Neural cell (in vitro differentiated cells): ENCODE measurements at regions not wholly inside any gene's neighbourhood (a gene's known extent, or its start where the extent isn't known, plus 50 kb on each side); places are given as distances from the start of the nearest gene placed in this dataset.

Source experiments
- H2AFZ ChIP-seq: fragments of 200-600, 300-800 bp; sonication (generic), shearing (Covaris generic); 2 replicates; pipeline ENCODE4 v1.6.0; 2014; ENCODE audit warnings: low read depth, mild to moderate bottlenecking, antibody characterized with exemption, low read length, moderate library complexity
- H3F3A ChIP-seq: fragments of 200-600 bp; shearing (Covaris generic); 2 replicates; pipeline ENCODE4 v1.6.1; 2016; ENCODE audit warnings: mild to moderate bottlenecking, moderate library complexity, mixed read lengths, antibody characterized with exemption, low read length; ENCODE audit not compliant: insufficient read depth, poor library complexity, severe bottlenecking
- H3K27ac ChIP-seq: fragments of 200-600, 300-800 bp; sonication (generic), shearing (Covaris generic); 2 replicates; pipeline ENCODE4 v1.5.1; 2014; ENCODE audit warnings: mild to moderate bottlenecking, low read length, moderate library complexity
- H3K27me3 ChIP-seq: fragments of 300-800, 200-600 bp; sonication (generic), shearing (Covaris generic); 2 replicates; pipeline ENCODE4 v1.6.0; 2014; ENCODE audit warnings: mild to moderate bottlenecking, low read depth, low read length, moderate library complexity; ENCODE audit not compliant: insufficient read depth
- H3K36me3 ChIP-seq: fragments of 300-800, 200-600 bp; sonication (generic), shearing (Covaris generic); 2 replicates; pipeline ENCODE4 v1.5.1; 2014; ENCODE audit warnings: mild to moderate bottlenecking, antibody characterized with exemption, low read length, moderate library complexity; ENCODE audit not compliant: insufficient read depth
- H3K4me2 ChIP-seq: fragments of 300-800, 200-600 bp; sonication (generic), shearing (Covaris generic); 2 replicates; pipeline ENCODE4 v1.6.0; 2014; ENCODE audit warnings: mild to moderate bottlenecking, low read length
- H3K4me3 ChIP-seq: fragments of 300-800, 200-600 bp; sonication (generic), shearing (Covaris generic); 2 replicates; pipeline ENCODE4 v1.5.1; 2014; ENCODE audit warnings: mild to moderate bottlenecking, low read length, moderate library complexity
- H3K79me2 ChIP-seq: fragments of 200-600 bp; shearing (Covaris generic); replicated peaks from 2 replicates; pipeline ENCODE4 v1.6.0; 2014; ENCODE audit warnings: mild to moderate bottlenecking, low read length, moderate library complexity; ENCODE audit not compliant: insufficient read depth
- H3K9ac ChIP-seq: fragments of 300-800, 200-600 bp; sonication (generic), shearing (Covaris generic); 2 replicates; pipeline ENCODE4 v1.6.1; 2016; ENCODE audit warnings: mild to moderate bottlenecking, low read length, mixed read lengths
- H3K9me2 ChIP-seq: fragments of 200-600 bp; shearing (Covaris generic); 2 replicates; pipeline ENCODE4 v1.6.1; 2016; ENCODE audit warnings: mild to moderate bottlenecking, low read length, mixed read lengths; ENCODE audit not compliant: insufficient read depth
- H3K9me3 ChIP-seq: fragments of 200-600, 300-800 bp; sonication (generic), shearing (Covaris generic); 2 replicates; pipeline ENCODE4 v1.6.1; 2016; ENCODE audit warnings: mild to moderate bottlenecking, mixed run types, low read length, moderate library complexity, mixed read lengths
- H4K20me1 ChIP-seq: fragments of 200-600 bp; shearing (Covaris generic); 2 replicates; pipeline ENCODE4 v1.6.1; 2016; ENCODE audit warnings: mild to moderate bottlenecking, mixed run types; ENCODE audit not compliant: insufficient read depth
- EP300 ChIP-seq: fragments of 450-650 bp; conservative IDR thresholded peaks from 2 replicates; pipeline ENCODE4 v1.6.1; 2014; ENCODE audit warnings: antibody characterized with exemption, mild to moderate bottlenecking, moderate library complexity; ENCODE audit not compliant: poor library complexity, severe bottlenecking
- EZH2 ChIP-seq: fragments of 200-600, 300-800 bp; shearing (Covaris generic), sonication (generic); IDR thresholded peaks from 2 replicates; pipeline ENCODE4 v1.6.1; 2014; ENCODE audit warnings: antibody characterized with exemption, low read length, borderline replicate concordance, mild to moderate bottlenecking; ENCODE audit not compliant: insufficient read depth, poor library complexity, severe bottlenecking
- MXI1 ChIP-seq: fragments of 450-650 bp; conservative IDR thresholded peaks from 2 replicates; pipeline ENCODE4 v1.6.1; 2014; ENCODE audit warnings: antibody characterized with exemption, mild to moderate bottlenecking; ENCODE audit not compliant: poor library complexity, severe bottlenecking
- POLR2AphosphoS5 ChIP-seq: IDR thresholded peaks from 2 replicates; pipeline ENCODE4 v1.6.1; 2012
- RAD21 ChIP-seq: fragments of 450-650 bp; conservative IDR thresholded peaks from 2 replicates; pipeline ENCODE4 v1.6.1; 2014; ENCODE audit warnings: antibody characterized with exemption, mild to moderate bottlenecking, moderate library complexity
- SMC3 ChIP-seq: fragments of 450-650 bp; conservative IDR thresholded peaks from 2 replicates; pipeline ENCODE4 v1.6.1; 2014; ENCODE audit warnings: antibody characterized with exemption, mild to moderate bottlenecking, moderate library complexity; ENCODE audit not compliant: poor library complexity
- TAF1 ChIP-seq: IDR thresholded peaks from 2 replicates; pipeline ENCODE4 v1.6.1; 2012; ENCODE audit warnings: low read depth
- TF ChIP-seq, protein P1 (sequence below): IDR thresholded peaks from 2 replicates; pipeline ENCODE4 v1.6.1; 2012; ENCODE audit warnings: borderline replicate concordance
- TF ChIP-seq, protein P2 (sequence below): fragments of 450-650 bp; IDR thresholded peaks from 2 replicates; pipeline ENCODE4 v1.5.1; 2014; ENCODE audit warnings: antibody characterized with exemption, mild to moderate bottlenecking, moderate library complexity; ENCODE audit not compliant: poor library complexity, severe bottlenecking

DNA sequence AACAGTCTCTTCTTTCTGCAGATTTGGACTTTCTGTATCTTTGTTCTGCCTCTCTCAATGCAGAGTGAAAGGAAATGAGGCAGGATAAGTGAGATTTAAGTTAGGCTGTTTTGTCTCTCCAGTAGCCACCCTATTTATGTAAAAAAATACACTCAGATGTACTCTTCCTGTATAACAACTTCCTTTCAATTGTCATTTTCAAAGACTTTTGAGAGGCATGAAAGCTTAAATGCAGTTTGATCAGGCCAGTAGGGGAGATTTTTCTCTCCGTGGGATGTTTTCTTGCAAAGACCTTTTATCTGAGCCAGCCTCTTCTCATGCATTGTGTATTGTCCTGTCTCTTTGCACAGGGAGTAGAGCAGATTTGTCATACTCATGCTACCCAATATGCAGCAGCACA is 166.8 kb downstream of the SLITRK5 start:
- no peak overlapping the region for H3K4me3 ChIP-seq
- TF ChIP-seq EZH2 (no peak), RAD21 (no peak), POLR2AphosphoS5 (no peak), SMC3 (no peak), MXI1 (no peak), TAF1 (no peak), EP300 (no peak)
- TF ChIP-seq, protein P1, sequence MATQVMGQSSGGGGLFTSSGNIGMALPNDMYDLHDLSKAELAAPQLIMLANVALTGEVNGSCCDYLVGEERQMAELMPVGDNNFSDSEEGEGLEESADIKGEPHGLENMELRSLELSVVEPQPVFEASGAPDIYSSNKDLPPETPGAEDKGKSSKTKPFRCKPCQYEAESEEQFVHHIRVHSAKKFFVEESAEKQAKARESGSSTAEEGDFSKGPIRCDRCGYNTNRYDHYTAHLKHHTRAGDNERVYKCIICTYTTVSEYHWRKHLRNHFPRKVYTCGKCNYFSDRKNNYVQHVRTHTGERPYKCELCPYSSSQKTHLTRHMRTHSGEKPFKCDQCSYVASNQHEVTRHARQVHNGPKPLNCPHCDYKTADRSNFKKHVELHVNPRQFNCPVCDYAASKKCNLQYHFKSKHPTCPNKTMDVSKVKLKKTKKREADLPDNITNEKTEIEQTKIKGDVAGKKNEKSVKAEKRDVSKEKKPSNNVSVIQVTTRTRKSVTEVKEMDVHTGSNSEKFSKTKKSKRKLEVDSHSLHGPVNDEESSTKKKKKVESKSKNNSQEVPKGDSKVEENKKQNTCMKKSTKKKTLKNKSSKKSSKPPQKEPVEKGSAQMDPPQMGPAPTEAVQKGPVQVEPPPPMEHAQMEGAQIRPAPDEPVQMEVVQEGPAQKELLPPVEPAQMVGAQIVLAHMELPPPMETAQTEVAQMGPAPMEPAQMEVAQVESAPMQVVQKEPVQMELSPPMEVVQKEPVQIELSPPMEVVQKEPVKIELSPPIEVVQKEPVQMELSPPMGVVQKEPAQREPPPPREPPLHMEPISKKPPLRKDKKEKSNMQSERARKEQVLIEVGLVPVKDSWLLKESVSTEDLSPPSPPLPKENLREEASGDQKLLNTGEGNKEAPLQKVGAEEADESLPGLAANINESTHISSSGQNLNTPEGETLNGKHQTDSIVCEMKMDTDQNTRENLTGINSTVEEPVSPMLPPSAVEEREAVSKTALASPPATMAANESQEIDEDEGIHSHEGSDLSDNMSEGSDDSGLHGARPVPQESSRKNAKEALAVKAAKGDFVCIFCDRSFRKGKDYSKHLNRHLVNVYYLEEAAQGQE = no peak
- TF ChIP-seq, protein P2, sequence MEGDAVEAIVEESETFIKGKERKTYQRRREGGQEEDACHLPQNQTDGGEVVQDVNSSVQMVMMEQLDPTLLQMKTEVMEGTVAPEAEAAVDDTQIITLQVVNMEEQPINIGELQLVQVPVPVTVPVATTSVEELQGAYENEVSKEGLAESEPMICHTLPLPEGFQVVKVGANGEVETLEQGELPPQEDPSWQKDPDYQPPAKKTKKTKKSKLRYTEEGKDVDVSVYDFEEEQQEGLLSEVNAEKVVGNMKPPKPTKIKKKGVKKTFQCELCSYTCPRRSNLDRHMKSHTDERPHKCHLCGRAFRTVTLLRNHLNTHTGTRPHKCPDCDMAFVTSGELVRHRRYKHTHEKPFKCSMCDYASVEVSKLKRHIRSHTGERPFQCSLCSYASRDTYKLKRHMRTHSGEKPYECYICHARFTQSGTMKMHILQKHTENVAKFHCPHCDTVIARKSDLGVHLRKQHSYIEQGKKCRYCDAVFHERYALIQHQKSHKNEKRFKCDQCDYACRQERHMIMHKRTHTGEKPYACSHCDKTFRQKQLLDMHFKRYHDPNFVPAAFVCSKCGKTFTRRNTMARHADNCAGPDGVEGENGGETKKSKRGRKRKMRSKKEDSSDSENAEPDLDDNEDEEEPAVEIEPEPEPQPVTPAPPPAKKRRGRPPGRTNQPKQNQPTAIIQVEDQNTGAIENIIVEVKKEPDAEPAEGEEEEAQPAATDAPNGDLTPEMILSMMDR = no peak
- H4K20me1 ChIP-seq = no peaks in the 10 kb centered on the region
- H3K36me3 ChIP-seq = no peaks in the 10 kb centered on the region
- H3K79me2 ChIP-seq = no peaks in the 10 kb centered on the region
- no peaks in the 10 kb centered on the region for H3K9me3 ChIP-seq
- H3F3A ChIP-seq = no peaks in the 10 kb centered on the region
- H3K4me2 ChIP-seq = no peak overlapping the region
- no peaks in the 10 kb centered on the region for H3K9me2 ChIP-seq
- H3K9ac ChIP-seq = no peak overlapping the region
- no peaks in the 10 kb centered on the region for H3K27me3 ChIP-seq
- H3K27ac ChIP-seq = no peak overlapping the region
- H2AFZ ChIP-seq = no peak overlapping the region

DNA sequence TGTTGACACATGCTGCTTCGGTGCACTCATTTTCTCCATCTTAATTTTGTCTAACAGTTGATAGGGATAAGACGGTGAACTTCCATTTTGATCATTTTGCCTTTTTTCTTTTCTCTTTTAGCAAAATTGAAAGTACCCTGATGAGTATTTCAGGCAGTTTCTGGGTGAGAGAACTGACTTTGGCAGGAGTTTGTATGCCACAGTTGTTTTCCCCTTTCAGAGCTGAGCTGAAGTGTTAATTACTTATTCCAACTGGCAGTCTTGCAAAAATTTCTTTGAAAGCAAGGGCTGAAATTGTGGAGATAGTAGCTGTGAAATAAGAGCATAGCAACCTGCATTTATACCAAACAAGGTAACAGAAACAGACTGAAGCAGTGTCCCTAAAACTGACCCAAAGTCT is 180.2 kb downstream of the SLITRK5 start:
- no peak overlapping the region for H3K4me2 ChIP-seq
- TF ChIP-seq MXI1 (no peak), POLR2AphosphoS5 (no peak), SMC3 (no peak), RAD21 (no peak), TAF1 (no peak)
- TF ChIP-seq, protein P1 = no peak
- H3K27ac ChIP-seq = no peak overlapping the region
- no peaks in the 10 kb centered on the region for H3K36me3 ChIP-seq
- H3K4me3 ChIP-seq = no peak overlapping the region
- H2AFZ ChIP-seq = no peak overlapping the region
- no peaks in the 10 kb centered on the region for H3K9me2 ChIP-seq
- no peaks in the 10 kb centered on the region for H3K27me3 ChIP-seq
- H3K9me3 ChIP-seq = no peaks in the 10 kb centered on the region
- no peaks in the 10 kb centered on the region for H3F3A ChIP-seq
- no peaks in the 10 kb centered on the region for H3K79me2 ChIP-seq
- no peaks in the 10 kb centered on the region for H4K20me1 ChIP-seq
- H3K9ac ChIP-seq = no peak overlapping the region
